ENCODE measurements at regions not wholly inside any gene's neighbourhood (a gene's known extent, or its start where the extent isn't known, plus 50 kb on each side); places are given as distances from the start of the nearest gene placed in this dataset.

DNA sequence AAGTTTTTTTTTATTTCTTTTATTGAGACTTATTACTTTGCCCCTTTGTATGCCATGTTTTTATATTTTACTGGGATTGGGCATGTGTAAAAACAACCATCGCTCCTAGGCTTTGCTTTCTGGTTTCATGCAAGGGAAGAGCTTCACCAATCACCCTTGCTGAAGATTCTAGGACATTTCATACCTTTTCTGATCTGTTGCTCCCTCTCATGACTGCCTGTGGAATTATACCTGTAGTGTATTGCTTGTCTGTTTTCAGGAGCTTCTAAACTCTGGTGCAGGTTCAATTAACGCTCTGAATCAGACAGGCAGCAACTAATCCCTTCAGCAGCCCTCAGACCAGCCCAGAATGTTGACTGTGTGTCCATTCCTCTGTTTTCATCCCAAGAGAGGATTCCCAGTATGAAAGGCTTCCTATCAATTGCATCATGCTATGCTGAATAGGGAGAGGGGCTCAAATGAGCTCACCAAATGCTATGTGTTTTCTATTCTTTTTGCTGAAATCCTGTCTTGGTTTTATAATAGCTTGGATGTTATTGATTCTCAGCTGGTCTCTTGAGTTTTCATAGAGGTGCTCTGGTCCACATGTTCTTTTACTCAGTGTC, 572.9 kb upstream of the CDH6 start:
- intact Hi-C loops (cut with DNase I), result no loop called here
- no peak overlapping the region for H3K4me3 ChIP-seq
- H3K9me3 ChIP-seq, result peaks cover 16% of the 10 kb centered on the region
- H3K36me3 ChIP-seq, result no peaks in the 10 kb centered on the region
- TF ChIP-seq, protein P1, sequence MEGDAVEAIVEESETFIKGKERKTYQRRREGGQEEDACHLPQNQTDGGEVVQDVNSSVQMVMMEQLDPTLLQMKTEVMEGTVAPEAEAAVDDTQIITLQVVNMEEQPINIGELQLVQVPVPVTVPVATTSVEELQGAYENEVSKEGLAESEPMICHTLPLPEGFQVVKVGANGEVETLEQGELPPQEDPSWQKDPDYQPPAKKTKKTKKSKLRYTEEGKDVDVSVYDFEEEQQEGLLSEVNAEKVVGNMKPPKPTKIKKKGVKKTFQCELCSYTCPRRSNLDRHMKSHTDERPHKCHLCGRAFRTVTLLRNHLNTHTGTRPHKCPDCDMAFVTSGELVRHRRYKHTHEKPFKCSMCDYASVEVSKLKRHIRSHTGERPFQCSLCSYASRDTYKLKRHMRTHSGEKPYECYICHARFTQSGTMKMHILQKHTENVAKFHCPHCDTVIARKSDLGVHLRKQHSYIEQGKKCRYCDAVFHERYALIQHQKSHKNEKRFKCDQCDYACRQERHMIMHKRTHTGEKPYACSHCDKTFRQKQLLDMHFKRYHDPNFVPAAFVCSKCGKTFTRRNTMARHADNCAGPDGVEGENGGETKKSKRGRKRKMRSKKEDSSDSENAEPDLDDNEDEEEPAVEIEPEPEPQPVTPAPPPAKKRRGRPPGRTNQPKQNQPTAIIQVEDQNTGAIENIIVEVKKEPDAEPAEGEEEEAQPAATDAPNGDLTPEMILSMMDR (IDR thresholded peaks at IDR 0.05), result no peak
- no peak for DNase-seq
- ATAC-seq, result no peak
- no peaks in the 10 kb centered on the region for H3K27me3 ChIP-seq (ENCODE audit: low read depth)
- no peaks in the 10 kb centered on the region for H3K4me1 ChIP-seq
- no peak overlapping the region for H3K27ac ChIP-seq

DNA sequence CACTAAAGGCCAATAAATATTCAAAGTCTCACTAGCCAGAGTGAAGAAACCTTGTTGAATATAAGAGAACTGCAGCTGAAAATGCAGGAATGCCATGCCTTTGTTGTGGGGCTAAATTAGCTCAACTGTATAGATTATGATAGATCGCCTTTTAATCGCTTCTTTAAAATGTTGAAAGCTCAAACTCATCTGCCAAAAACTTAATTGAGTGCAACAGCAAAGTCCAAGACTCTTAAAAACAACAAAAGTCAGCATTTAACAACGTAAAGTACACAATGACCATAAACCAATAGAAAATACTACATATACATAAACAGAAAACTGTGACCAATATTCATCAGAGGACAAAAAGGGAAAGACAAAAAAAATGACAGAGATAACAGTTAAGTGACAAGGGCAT, 585.0 kb upstream of the CDH6 start:
- intact Hi-C loops (cut with DNase I), result no loop called here
- TF ChIP-seq, protein P1 (IDR thresholded peaks at IDR 0.05), result no peak

DNA sequence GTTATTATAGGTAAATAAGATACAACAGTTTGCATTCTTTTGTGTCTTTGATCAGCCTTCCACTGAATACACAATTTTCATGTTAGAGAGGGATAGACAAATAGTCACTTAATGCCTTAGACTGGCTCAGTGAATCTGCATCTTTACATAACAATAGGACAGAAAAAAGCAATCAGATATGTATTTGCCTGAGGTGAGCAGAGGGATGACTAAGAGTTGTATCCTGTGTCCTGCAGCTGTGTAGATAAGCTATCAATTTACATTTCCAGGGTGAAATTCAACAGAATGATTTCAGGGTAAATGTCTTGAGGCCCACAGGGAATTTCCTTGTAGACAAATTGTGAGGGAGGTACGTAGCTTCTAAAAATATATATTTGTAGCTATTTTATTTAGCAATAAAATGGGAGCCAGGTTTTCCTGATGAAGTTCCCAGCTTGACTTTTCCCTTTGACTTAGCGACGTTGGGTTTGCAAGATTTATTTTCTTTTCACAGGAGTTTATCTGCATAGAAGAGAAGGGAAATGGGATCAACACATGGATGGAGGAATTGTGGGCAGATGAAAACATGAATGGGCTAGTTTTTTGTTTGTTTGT, 586.1 kb upstream of the CDH6 start:
- Histone ChIP-seq H3K27ac (no peak overlapping the region), H3K9me3 (no peaks in the 10 kb centered on the region), H3K36me3 (no peaks in the 10 kb centered on the region), H3K4me1 (no peaks in the 10 kb centered on the region), H3K27me3 (ENCODE audit: low read depth) (no peaks in the 10 kb centered on the region), H3K4me3 (no peak overlapping the region)
- intact Hi-C loops (cut with DNase I), result no loop called here
- no peak for ATAC-seq
- DNase-seq, result no peak
- TF ChIP-seq, protein P1 (IDR thresholded peaks at IDR 0.05), result no peak

More for the DNA sequence above, 585.0 kb upstream of the CDH6 start:
- Histone ChIP-seq H3K9me3 (no peaks in the 10 kb centered on the region), H3K4me3 (no peak overlapping the region), H3K27me3 (ENCODE audit: low read depth) (no peaks in the 10 kb centered on the region), H3K27ac (no peak overlapping the region), H3K36me3 (no peaks in the 10 kb centered on the region), H3K4me1 (no peaks in the 10 kb centered on the region)
- ATAC-seq (no peak), DNase-seq (no peak)

DNA sequence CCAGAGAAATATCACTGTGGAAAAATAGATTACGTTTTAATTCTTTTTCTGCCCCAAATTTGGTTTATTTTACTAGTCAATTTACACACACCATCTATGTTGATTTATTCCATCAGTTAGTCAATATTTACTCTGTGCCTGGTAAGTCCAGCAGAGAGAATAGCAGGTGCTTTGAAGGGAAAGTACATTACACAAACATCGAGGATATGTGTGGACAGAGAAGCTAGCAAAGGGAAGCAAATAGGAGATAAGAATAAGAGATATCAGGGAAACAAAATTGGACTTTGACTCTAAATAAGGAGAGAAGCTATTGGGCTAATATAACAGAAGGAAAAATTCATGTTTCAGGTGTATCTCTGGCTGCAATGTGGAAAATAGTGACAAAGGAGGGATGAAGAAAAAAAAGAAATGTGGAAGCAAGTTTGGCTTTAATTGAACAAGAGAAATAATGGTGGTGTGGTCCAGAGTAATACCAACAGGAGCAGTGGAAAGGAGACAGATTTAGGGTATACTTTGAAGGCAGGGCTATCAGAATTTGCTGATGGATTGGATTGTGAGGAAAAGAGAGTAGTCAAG, 587.7 kb upstream of the CDH6 start:
- no peak for DNase-seq
- H3K27me3 ChIP-seq (ENCODE audit: low read depth), result no peaks in the 10 kb centered on the region
- intact Hi-C loops (cut with DNase I), result no loop called here
- TF ChIP-seq, protein P1 (IDR thresholded peaks at IDR 0.05), result no peak
- H3K27ac ChIP-seq, result no peak overlapping the region
- H3K4me1 ChIP-seq, result no peaks in the 10 kb centered on the region
- no peaks in the 10 kb centered on the region for H3K9me3 ChIP-seq
- no peaks in the 10 kb centered on the region for H3K36me3 ChIP-seq
- H3K4me3 ChIP-seq, result no peak overlapping the region
- no peak for ATAC-seq

DNA sequence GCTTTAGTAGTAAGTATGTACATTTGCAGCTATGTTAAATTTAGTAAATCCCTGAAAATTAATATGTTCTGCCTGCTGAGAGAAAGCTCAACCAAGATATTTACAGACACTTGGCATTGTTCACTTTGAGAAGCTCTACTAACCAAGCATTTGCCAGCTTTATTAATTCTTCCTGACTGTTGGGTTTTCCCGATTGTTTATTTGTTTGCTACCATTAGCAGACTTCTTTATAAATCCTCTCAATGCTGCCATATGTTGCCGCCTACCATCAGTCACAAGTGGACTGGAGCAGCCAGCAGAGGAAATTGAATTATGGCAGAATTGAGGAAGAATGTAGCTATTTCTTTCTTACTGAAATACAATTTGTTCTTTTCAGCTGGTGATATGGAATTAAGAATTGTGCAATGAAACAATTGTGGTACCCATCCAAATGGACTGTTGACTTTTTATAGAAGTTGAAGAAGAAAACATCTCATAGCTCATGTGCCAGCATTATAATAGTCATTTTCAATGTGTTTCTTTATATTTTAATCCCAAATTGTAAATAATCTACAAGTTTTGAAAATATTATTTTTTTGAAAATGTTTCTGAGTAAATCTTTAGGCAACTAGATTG, 588.7 kb upstream of the CDH6 start:
- intact Hi-C loops (cut with DNase I), result no loop called here
- H3K4me3 ChIP-seq, result no peak overlapping the region
- ATAC-seq (no peak), DNase-seq (no peak)
- no peaks in the 10 kb centered on the region for H3K9me3 ChIP-seq
- no peaks in the 10 kb centered on the region for H3K27me3 ChIP-seq (ENCODE audit: low read depth)
- H3K27ac ChIP-seq, result no peak overlapping the region
- H3K36me3 ChIP-seq, result no peaks in the 10 kb centered on the region
- TF ChIP-seq, protein P1 (IDR thresholded peaks at IDR 0.05), result no peak
- H3K4me1 ChIP-seq, result no peaks in the 10 kb centered on the region
